Tibial nerve (tissue), 4 donors: ENCODE measurements at regions not wholly inside any gene's neighbourhood (a gene's known extent, or its start where the extent isn't known, plus 50 kb on each side); places are given as distances from the start of the nearest gene placed in this dataset.

Experiments
- DNase-seq, 2 donors: peaks; one replicate each; pipeline ENCODE4 v3.0.0-alpha.2; 2019; ENCODE audit warnings: low spot score in 2 of 2
- H3K27ac ChIP-seq, 4 donors: fragments of 200-600 bp; sonication (generic) in 3 of 4; one replicate each; pipeline ENCODE4 v1.5.1; 2017 to 2019; ENCODE audit warnings: mild to moderate bottlenecking in 1 of 4
- H3K27me3 ChIP-seq, 2 donors: fragments of 200-600 bp; sonication (generic) in 1 of 2; one replicate each; pipeline versions ENCODE4 v1.5.1 to v1.6.0; 2017 to 2019
- H3K36me3 ChIP-seq, 3 donors: fragments of 200-600 bp; sonication (generic); one replicate each; pipeline ENCODE4 v1.5.1; 2018 to 2019
- H3K4me1 ChIP-seq, 4 donors: fragments of 200-600 bp; sonication (generic) in 3 of 4; one replicate each; pipeline ENCODE4 v1.5.1; 2017 to 2019
- H3K4me3 ChIP-seq, 4 donors: fragments of 200-600 bp; sonication (generic) in 3 of 4; one replicate each; pipeline ENCODE4 v1.5.1; 2017 to 2019; ENCODE audit warnings: mild to moderate bottlenecking in 1 of 4, moderate library complexity in 1 of 4
- H3K9me3 ChIP-seq, 4 donors: fragments of 200-600 bp; sonication (generic) in 3 of 4; one replicate each; pipeline ENCODE4 v1.5.1; 2017 to 2019
- CTCF ChIP-seq, 5 experiments: fragments of 200-600 bp in 3 of 5; fragments of 450-650 bp in 2 of 5; sonication (generic) in 3 of 5; IDR thresholded peaks; one replicate each; pipeline ENCODE4 v1.5.1; 2016 to 2019; ENCODE audit warnings: antibody characterized with exemption in 5 of 5, mild to moderate bottlenecking in 3 of 5, moderate library complexity in 2 of 5
- EP300 ChIP-seq, 2 donors: sonication (generic); formaldehyde crosslinking; IDR thresholded peaks; one replicate each; pipeline ENCODE4 v1.6.1; 2017; ENCODE audit warnings: antibody characterized with exemption in 2 of 2, mild to moderate bottlenecking in 1 of 2
- POLR2A ChIP-seq, 2 donors: fragments of 450-650 bp; IDR thresholded peaks; one replicate each; pipeline ENCODE4 v1.6.1; 2017; ENCODE audit warnings: antibody characterized with exemption in 2 of 2, mild to moderate bottlenecking in 2 of 2, moderate library complexity in 2 of 2
- WGBS, 2 donors: methylation state at CpG; one replicate each; pipeline ENCODE4 v1.1.5; 2018; 5-methylcytosine and 5-hydroxymethylcytosine counted together

GRCh38 chr9:73344060-73344459, 192.4 kb downstream of the ANXA1 start:
- H3K36me3 ChIP-seq: no peaks in the 10 kb centered on the region
- TF ChIP-seq EP300 (IDR thresholded peaks at IDR 0.05) (no peak), CTCF (IDR thresholded peaks at IDR 0.05) (no peak), POLR2A (IDR thresholded peaks at IDR 0.05) (no peak)
- no peaks in the 10 kb centered on the region for H3K9me3 ChIP-seq
- WGBS, 2 donors: 89 to 92% methylated on average over 3 of the region's 3 CpGs
- no peaks in the 10 kb centered on the region for H3K4me1 ChIP-seq
- no peaks in the 10 kb centered on the region for H3K27me3 ChIP-seq
- H3K27ac ChIP-seq: no peak overlapping the region
- no peak overlapping the region for H3K4me3 ChIP-seq
- no peak for DNase-seq

GRCh38 chr9:73347123-73347522, 195.5 kb downstream of the ANXA1 start:
- 82 to 84% methylated on average over 4 of the region's 4 CpGs for WGBS, 2 donors

GRCh38 chr9:73347720-73348119, 196.1 kb downstream of the ANXA1 start:
- 86 to 96% methylated on average over 1 of the region's 1 CpG for WGBS, 2 donors
- TF ChIP-seq POLR2A (IDR thresholded peaks at IDR 0.05): no peak
- no peak for TF ChIP-seq EP300 (IDR thresholded peaks at IDR 0.05)
- TF ChIP-seq CTCF (IDR thresholded peaks at IDR 0.05): no peak
- no peak overlapping the region for H3K27ac ChIP-seq
- H3K4me1 ChIP-seq: no peaks in the 10 kb centered on the region
- no peak for DNase-seq
- no peaks in the 10 kb centered on the region for H3K9me3 ChIP-seq
- no peaks in the 10 kb centered on the region for H3K36me3 ChIP-seq
- H3K27me3 ChIP-seq: no peaks in the 10 kb centered on the region
- no peak overlapping the region for H3K4me3 ChIP-seq

More at GRCh38 chr9:73347123-73347522, 195.5 kb downstream of the ANXA1 start:
- Histone ChIP-seq H3K4me1 (no peaks in the 10 kb centered on the region), H3K27ac (no peak overlapping the region), H3K4me3 (no peak overlapping the region), H3K9me3 (no peaks in the 10 kb centered on the region), H3K27me3 (no peaks in the 10 kb centered on the region), H3K36me3 (no peaks in the 10 kb centered on the region)
- TF ChIP-seq POLR2A (IDR thresholded peaks at IDR 0.05) (no peak), EP300 (IDR thresholded peaks at IDR 0.05) (no peak), CTCF (IDR thresholded peaks at IDR 0.05) (no peak)
- DNase-seq: no peak

- no peak for DNase-seq
- Histone ChIP-seq H3K4me1 (no peaks in the 10 kb centered on the region), H3K4me3 (no peak overlapping the region), H3K27ac (no peak overlapping the region), H3K9me3 (no peaks in the 10 kb centered on the region), H3K36me3 (no peaks in the 10 kb centered on the region), H3K27me3 (no peaks in the 10 kb centered on the region)
- TF ChIP-seq CTCF (IDR thresholded peaks at IDR 0.05) (no peak), POLR2A (IDR thresholded peaks at IDR 0.05) (no peak), EP300 (IDR thresholded peaks at IDR 0.05) (no peak)
Observed at GRCh38 chr9:73348471-73348870, 196.8 kb downstream of the ANXA1 start.

- no peak for TF ChIP-seq EP300 (IDR thresholded peaks at IDR 0.05)
- TF ChIP-seq CTCF (IDR thresholded peaks at IDR 0.05): no peak
- no peak for TF ChIP-seq POLR2A (IDR thresholded peaks at IDR 0.05)
- no peak overlapping the region for H3K4me3 ChIP-seq
- H3K9me3 ChIP-seq: no peaks in the 10 kb centered on the region
- WGBS, 2 donors: 71 to 77% methylated on average over 2 of the region's 2 CpGs
- H3K36me3 ChIP-seq: no peaks in the 10 kb centered on the region
- H3K27me3 ChIP-seq: no peaks in the 10 kb centered on the region
- DNase-seq: no peak
- H3K27ac ChIP-seq: no peak overlapping the region
- H3K4me1 ChIP-seq: no peaks in the 10 kb centered on the region
Observed at GRCh38 chr9:73349476-73349875, 197.8 kb downstream of the ANXA1 start.
